ENCODE measurements at regions not wholly inside any gene's neighbourhood (a gene's known extent, or its start where the extent isn't known, plus 50 kb on each side); places are given as distances from the start of the nearest gene placed in this dataset.

DNA sequence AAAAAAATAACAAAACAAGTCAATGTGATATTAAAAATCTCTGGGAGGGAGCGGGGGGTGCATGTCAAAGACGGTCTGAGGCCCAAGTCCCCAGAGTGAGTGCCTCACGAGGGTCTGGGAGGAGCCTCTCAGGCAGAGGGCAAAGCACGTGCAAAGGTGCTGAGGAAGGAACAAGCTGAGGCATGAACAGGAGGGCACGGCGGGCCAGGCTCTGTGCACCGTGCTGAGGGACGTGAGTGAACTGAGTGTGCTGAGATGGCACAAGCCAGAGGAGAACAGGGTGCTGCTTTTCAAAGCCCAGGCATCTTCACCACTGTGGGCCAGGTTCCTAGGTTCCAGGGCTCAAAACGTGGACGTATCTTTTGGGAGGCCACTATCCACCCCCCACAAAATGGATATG lies 142.1 kb upstream of the PHACTR3 start:
- no peak overlapping the region for H3K27ac ChIP-seq
- H3K9me3 ChIP-seq: no peaks in the 10 kb centered on the region
- no peak overlapping the region for H3K4me3 ChIP-seq
- H3K4me1 ChIP-seq: no peaks in the 10 kb centered on the region
- H3K27me3 ChIP-seq: no peaks in the 10 kb centered on the region
- DNase-seq: no peak
- H3K36me3 ChIP-seq: no peaks in the 10 kb centered on the region
- TF ChIP-seq, protein P1, sequence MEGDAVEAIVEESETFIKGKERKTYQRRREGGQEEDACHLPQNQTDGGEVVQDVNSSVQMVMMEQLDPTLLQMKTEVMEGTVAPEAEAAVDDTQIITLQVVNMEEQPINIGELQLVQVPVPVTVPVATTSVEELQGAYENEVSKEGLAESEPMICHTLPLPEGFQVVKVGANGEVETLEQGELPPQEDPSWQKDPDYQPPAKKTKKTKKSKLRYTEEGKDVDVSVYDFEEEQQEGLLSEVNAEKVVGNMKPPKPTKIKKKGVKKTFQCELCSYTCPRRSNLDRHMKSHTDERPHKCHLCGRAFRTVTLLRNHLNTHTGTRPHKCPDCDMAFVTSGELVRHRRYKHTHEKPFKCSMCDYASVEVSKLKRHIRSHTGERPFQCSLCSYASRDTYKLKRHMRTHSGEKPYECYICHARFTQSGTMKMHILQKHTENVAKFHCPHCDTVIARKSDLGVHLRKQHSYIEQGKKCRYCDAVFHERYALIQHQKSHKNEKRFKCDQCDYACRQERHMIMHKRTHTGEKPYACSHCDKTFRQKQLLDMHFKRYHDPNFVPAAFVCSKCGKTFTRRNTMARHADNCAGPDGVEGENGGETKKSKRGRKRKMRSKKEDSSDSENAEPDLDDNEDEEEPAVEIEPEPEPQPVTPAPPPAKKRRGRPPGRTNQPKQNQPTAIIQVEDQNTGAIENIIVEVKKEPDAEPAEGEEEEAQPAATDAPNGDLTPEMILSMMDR (IDR thresholded peaks at IDR 0.05): no peak
- no peak for TF ChIP-seq POLR2A (IDR thresholded peaks at IDR 0.05)

DNA sequence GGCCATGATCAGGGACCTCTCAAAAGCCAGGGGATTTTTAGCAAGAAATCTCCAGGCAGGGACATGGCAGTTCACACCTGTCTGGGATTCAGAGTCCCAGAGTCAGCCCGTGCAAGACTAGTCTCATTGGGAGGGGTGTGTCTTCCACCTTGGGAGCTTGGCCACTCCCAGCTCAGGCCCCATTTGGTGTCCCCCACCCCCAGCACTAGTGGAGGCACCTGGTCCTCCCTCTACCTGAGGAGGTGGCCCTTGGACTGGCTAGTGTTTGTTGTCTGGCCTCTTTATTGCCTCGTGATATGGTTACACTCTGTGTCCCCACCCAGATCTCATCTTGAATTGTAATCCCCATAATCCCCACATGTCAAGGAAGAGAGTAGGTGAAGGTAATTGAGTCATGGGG lies 140.8 kb upstream of the PHACTR3 start:
- TF ChIP-seq POLR2A (IDR thresholded peaks at IDR 0.05): no peak
- TF ChIP-seq, protein P1 (IDR thresholded peaks at IDR 0.05): no peak
- no peaks in the 10 kb centered on the region for H3K9me3 ChIP-seq
- no peak for DNase-seq
- no peak overlapping the region for H3K27ac ChIP-seq
- H3K4me1 ChIP-seq: no peaks in the 10 kb centered on the region
- H3K36me3 ChIP-seq: no peaks in the 10 kb centered on the region
- no peaks in the 10 kb centered on the region for H3K27me3 ChIP-seq
- no peak overlapping the region for H3K4me3 ChIP-seq

DNA sequence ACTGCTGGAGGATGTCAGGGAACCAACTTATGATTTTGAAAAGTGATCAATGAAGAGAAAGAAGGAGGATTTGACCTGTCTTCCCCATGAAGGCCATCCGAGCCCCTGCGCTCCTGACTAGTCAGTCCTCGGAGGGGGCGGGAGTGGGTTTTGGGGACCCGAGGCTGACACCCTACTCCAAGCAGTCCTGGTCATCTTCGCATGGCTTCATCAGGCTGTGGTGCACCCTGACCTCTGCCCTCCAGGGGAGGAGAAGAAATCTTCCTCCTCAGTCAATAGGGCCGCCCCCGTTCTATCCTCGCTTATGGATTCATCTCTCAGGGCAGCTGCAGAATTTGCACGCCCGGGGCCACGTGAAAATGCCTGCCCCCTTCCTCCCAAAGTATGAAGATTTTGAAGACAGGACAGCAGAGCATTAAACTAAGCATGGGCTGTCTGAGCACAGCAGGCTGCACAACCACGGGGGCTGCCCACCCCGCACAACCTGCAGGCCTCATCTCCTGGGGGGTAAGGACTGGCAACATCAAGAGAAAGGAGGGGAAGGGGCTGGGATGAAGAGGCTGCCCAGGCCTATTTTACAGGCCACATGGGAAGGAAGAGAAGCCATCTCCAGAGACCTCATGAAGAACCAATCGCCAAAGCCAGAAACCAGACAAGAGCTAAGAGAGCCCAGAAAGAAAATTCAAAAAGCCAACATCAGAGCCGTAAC lies 138.1 kb upstream of the PHACTR3 start:
- Histone ChIP-seq H3K4me3 (no peak overlapping the region), H3K27me3 (no peaks in the 10 kb centered on the region), H3K27ac (no peak overlapping the region), H3K9me3 (no peaks in the 10 kb centered on the region), H3K4me1 (no peaks in the 10 kb centered on the region), H3K36me3 (no peaks in the 10 kb centered on the region)
- TF ChIP-seq, protein P1 (IDR thresholded peaks at IDR 0.05): no peak
- no peak for TF ChIP-seq POLR2A (IDR thresholded peaks at IDR 0.05)
- DNase-seq: no peak

DNA sequence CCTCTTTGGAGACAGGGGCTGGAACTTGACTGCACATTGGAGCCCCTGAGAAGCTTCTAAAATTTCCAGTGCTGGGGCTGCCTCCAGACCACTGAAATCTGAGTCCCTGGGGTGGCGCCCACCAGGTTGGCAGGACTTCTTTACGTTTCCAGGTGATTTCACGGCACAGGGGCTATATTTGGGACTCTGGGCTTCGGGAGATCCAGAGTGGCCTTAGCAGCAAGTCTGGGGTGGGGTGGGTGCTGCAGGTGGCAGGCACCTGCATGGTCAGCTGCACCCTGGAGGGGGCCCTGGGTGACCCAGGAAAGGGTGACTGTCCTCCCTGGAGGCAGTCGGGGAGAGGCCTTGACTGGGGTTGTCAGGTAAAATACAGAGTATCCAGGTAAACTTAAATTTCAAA lies 135.5 kb upstream of the PHACTR3 start:
- no peak for DNase-seq
- Histone ChIP-seq H3K4me1 (no peaks in the 10 kb centered on the region), H3K36me3 (no peaks in the 10 kb centered on the region), H3K27me3 (no peaks in the 10 kb centered on the region), H3K4me3 (no peak overlapping the region), H3K27ac (no peak overlapping the region), H3K9me3 (no peaks in the 10 kb centered on the region)
- TF ChIP-seq POLR2A (IDR thresholded peaks at IDR 0.05): no peak
- TF ChIP-seq, protein P1 (IDR thresholded peaks at IDR 0.05): no peak

DNA sequence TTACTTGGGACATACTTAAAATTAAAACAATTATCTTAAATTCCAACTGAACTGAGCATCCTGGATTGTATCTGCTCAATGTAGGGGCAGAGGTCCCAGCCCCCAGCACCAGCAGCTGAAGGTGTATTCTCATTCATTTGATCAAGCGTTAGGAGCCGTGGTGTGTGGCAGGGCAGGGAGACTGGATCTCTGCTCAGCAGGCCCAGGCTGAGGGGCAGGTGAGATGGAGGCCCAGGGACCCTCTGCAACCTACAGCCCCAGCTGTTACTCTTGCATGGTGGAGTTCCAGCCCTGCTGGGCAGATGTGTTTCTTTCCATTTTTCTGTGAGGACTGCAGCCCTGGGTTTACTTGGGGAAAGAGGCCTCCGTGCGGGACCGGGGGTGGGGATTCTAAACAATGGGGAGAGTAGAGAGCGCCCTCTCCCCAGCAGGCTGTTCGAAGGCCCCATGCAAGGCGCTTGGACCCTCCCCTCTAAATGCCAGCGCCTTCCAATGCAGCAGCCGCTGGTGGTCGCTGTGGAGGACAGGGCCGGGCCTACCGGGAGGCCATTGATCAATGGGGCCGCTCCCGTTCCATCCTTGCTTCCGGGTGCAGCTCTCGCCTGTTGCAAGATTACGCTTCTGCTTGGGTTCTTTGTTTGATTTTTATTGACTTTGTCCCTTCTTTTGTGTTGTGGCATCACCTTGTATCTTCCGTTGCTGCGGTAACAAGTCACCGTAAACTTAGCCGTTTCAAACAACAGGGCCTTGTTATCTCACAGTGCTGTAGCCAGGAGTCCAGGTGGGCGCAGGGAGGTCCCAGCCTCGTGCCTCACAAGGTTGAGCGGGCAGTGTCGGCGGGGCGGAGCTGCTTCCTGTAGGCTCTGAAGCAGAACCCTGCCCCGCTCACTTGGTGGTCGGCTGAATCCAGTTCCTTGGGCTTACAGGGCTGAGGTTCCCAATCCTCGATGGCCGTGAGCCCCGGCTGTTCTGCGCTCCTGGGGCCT lies 134.8 kb upstream of the PHACTR3 start:
- no peaks in the 10 kb centered on the region for H3K36me3 ChIP-seq
- H3K27ac ChIP-seq: no peak overlapping the region
- TF ChIP-seq, protein P1 (IDR thresholded peaks at IDR 0.05): no peak
- no peak for TF ChIP-seq POLR2A (IDR thresholded peaks at IDR 0.05)
- no peak overlapping the region for H3K4me3 ChIP-seq
- H3K27me3 ChIP-seq: no peaks in the 10 kb centered on the region
- no peaks in the 10 kb centered on the region for H3K9me3 ChIP-seq
- no peak for DNase-seq
- no peaks in the 10 kb centered on the region for H3K4me1 ChIP-seq

Data from Peyer's patch (tissue), 4 donors.